ENCODE measurements at regions not wholly inside any gene's neighbourhood (a gene's known extent, or its start where the extent isn't known, plus 50 kb on each side); places are given as distances from the start of the nearest gene placed in this dataset.

- FAIRE-seq (no peak), DNase-seq (ENCODE audit: insufficient read length, low spot score) (no peak)
- no peak for TF ChIP-seq CTCF (IDR thresholded peaks at IDR 0.05; ENCODE audit: insufficient read depth, missing control alignments)
These were observed 148.9 kb upstream of the UBE2E1 start for GRCh38 chr3:23656821-23657220.

GRCh38 chr3:23657647-23658046 lies 148.1 kb upstream of the UBE2E1 start:
- TF ChIP-seq CTCF (IDR thresholded peaks at IDR 0.05; ENCODE audit: insufficient read depth, missing control alignments): no peak
- FAIRE-seq (no peak), DNase-seq (ENCODE audit: insufficient read length, low spot score) (no peak)

GRCh38 chr3:23659274-23659673 lies 146.5 kb upstream of the UBE2E1 start:
- FAIRE-seq (no peak), DNase-seq (ENCODE audit: insufficient read length, low spot score) (no peak)
- no peak for TF ChIP-seq CTCF (IDR thresholded peaks at IDR 0.05; ENCODE audit: insufficient read depth, missing control alignments)

- no peak for TF ChIP-seq CTCF (IDR thresholded peaks at IDR 0.05; ENCODE audit: insufficient read depth, missing control alignments)
- DNase-seq (ENCODE audit: insufficient read length, low spot score) (no peak), FAIRE-seq (no peak)
These were observed 145.8 kb upstream of the UBE2E1 start for GRCh38 chr3:23659840-23660430.

GRCh38 chr3:23662079-23662617 lies 143.6 kb upstream of the UBE2E1 start:
- FAIRE-seq: no peak
- DNase-seq (ENCODE audit: insufficient read length, low spot score): no peak
- no peak for TF ChIP-seq CTCF (IDR thresholded peaks at IDR 0.05; ENCODE audit: insufficient read depth, missing control alignments)

- TF ChIP-seq CTCF (IDR thresholded peaks at IDR 0.05; ENCODE audit: insufficient read depth, missing control alignments): no peak
- FAIRE-seq: no peak
- DNase-seq (ENCODE audit: insufficient read length, low spot score): no peak
These were observed 142.5 kb upstream of the UBE2E1 start for GRCh38 chr3:23663246-23663645.

GRCh38 chr3:23663661-23664186 lies 142.0 kb upstream of the UBE2E1 start:
- FAIRE-seq (no peak), DNase-seq (ENCODE audit: insufficient read length, low spot score) (no peak)
- TF ChIP-seq CTCF (IDR thresholded peaks at IDR 0.05; ENCODE audit: insufficient read depth, missing control alignments): no peak

Data from D721Med (cell line).